AG09319 (cell line): ENCODE measurements at regions not wholly inside any gene's neighbourhood (a gene's known extent, or its start where the extent isn't known, plus 50 kb on each side); places are given as distances from the start of the nearest gene placed in this dataset.

Experiments
- DNase-seq: peaks from one replicate; pipeline ENCODE4 v3.0.0-alpha.2; 2010; ENCODE audit warnings: low read depth; ENCODE audit errors: extremely low read depth
- CTCF ChIP-seq: IDR thresholded peaks from 2 replicates; pipeline ENCODE4 v1.5.1; 2011; ENCODE audit warnings: low read depth, mild to moderate bottlenecking, inconsistent platforms, low read length, moderate library complexity

DNA sequence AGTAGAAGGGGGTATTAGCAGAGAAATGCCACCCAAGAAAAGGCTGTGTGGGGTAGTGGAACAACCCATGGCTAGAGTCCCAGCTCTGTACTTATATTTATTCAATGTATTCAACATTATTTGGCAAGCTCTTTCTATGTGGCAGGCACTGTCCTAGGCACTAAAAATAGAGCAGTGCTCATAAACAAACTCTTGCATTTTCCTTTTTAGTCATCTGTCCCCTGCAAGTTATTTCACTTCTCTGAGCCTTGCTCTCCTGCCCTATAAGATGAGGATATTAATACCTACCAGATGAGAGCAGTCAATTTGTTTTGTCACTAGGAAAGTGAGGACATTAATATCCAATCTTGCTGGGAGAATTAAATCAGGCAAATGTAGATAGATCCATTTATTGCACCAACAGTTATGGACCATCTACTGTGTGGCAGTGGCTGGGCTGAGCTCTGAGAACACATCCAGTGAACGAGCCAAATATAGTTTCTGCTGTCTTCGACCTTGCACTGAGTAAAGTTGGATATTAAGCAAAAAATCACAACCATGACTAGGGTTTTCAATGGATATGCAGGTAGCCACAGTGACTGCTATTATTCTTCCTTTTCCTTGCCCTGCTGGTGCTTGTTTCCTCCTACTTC, 314.3 kb upstream of the TBX3 start:
- no peak for TF ChIP-seq CTCF
- no peak for DNase-seq

DNA sequence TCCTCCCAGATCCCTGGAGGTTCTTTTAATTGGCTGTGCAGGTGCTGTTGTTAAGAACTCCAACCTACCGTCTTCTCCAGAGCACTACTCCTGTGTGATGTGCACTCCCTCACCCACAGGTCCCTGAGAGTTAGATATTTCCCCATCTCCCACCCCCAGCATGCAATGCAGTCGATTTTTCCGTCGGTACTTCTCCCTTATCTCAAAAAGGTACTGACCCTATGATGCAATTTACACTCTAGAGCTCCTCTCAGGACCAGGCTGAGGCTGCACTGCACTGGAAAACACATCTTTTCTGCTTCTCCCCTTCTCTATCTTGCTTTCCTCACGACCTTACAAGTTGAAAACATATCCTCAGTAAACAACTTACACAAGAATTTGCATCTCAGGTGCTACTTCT, 312.4 kb upstream of the TBX3 start:
- no peak for TF ChIP-seq CTCF
- no peak for DNase-seq

DNA sequence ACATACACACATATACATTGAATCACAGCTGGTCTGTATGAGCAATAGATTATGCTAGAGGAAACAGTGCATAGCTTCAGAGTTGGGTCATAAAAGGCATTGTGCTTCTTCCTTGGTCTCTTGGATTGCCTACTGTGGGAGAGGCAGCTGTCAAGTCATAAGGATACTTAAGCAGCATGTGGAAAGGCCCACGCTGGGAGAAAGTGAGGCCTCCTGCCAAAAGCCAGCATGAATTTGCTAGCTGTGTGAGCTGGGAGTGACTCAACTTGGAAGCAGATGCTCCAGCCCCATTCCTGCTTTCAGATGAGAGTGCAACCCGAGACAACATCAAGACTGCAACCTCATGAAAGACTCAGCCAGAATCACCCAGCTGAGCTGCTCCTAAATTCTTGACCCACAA, 311.9 kb upstream of the TBX3 start:
- DNase-seq, result no peak
- no peak for TF ChIP-seq CTCF

GRCh38 chr12:114993165-114993564, 309.2 kb upstream of the TBX3 start:
- DNase-seq, result no peak

GRCh38 chr12:114992443-114992842, 308.5 kb upstream of the TBX3 start:
- TF ChIP-seq CTCF, result no peak
- DNase-seq, result no peak

More at GRCh38 chr12:114993165-114993564, 309.2 kb upstream of the TBX3 start:
- TF ChIP-seq CTCF, result no peak

DNA sequence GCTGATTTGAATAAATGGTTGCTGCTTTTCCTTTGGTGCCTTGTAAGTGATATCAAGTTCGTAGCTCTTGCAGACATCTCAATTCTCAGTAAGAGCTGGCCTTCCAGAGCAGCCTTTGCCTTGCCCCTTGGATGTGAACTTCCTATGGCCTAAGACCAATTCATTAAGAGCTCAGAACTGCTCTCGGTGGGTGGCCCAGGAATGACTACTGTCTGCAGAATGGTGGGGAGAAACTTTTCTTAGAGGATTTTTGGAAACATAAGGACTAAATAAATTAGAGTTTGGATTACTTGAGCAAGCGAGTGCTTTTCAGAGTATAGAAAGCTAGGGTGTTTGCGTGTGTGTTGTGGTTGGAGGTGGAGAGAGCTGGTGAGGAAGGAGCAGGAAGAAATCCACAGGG, 306.4 kb upstream of the TBX3 start:
- no peak for TF ChIP-seq CTCF
- DNase-seq, result no peak

DNA sequence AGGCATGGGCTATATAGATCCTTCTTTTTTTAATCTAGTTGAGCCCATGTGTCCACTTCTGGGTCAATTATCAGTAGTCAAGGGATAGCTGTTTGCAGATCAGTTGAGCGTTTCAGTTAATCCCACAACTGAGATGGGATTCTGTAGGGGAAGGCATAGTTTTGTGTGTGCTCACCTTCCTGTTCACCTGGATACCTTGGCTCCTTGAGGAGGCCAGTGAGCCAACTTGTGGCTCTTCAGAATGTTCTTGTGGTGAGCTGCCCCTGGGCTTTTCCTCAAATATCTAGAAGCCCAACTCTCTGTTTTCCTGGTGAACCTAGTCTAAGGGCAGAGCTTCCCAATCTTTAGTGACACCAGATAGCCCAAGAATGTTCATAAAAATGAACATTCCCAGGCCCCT, 302.9 kb upstream of the TBX3 start:
- no peak for DNase-seq
- no peak for TF ChIP-seq CTCF
